ENCODE measurements at regions not wholly inside any gene's neighbourhood (a gene's known extent, or its start where the extent isn't known, plus 50 kb on each side); places are given as distances from the start of the nearest gene placed in this dataset.

DNA sequence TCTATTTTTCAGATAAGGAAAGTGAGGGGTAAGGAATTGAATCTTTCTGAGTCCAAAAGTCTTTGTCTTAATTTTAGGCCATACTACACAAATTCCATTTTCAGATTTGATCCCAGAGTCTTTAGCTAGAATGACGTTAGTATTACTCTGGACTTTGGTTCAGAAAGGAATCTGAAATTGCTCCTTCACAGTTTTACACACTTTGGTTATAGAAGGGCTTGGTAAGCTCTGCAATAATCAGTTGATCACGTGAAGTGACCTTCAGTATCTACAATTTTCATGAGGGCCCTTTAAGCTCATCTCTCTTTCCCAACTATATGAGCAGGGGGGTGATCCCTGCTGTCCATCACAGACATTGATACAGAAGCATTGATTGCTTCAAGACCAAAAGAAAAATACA lies 103.4 kb upstream of the ESRRG start:
- H3K27ac ChIP-seq: no peak overlapping the region
- no peak for DNase-seq

DNA sequence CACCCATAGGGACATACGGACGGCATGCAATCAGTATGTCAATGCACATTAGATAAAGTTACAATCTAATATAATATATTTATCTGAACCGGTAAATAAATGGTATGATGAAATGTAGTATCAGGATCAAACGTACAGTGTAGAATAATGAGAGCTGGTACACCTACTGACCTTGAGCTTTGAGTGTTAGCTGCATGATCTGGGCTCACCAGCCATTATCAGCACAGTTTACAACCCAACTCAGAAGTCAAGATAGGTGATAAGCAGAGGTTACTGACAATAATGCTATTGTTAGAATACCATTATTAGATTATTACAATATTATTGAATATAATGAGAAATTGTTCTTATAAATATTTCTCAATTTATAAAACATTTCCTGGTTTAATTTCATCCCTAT lies 103.0 kb upstream of the ESRRG start:
- Histone ChIP-seq H3K9me3 (no peaks in the 10 kb centered on the region), H3K4me1 (no peaks in the 10 kb centered on the region), H3K27me3 (no peaks in the 10 kb centered on the region), H3K4me3 (no peak overlapping the region), H3K27ac (no peak overlapping the region), H3K36me3 (no peaks in the 10 kb centered on the region)
- WGBS (ENCODE audit: insufficient coverage, low coverage, low lambda C conversion rate, missing lambda C conversion rate): 60% methylated on average over 4 of the region's 4 CpGs
- intact Hi-C loops (cut with DNase I): no loop called here
- DNase-seq (no peak), ATAC-seq (no peak)
- no peak for TF ChIP-seq POLR2A (IDR thresholded peaks at IDR 0.05)

More for the DNA sequence above, 103.4 kb upstream of the ESRRG start:
- TF ChIP-seq, protein P1, sequence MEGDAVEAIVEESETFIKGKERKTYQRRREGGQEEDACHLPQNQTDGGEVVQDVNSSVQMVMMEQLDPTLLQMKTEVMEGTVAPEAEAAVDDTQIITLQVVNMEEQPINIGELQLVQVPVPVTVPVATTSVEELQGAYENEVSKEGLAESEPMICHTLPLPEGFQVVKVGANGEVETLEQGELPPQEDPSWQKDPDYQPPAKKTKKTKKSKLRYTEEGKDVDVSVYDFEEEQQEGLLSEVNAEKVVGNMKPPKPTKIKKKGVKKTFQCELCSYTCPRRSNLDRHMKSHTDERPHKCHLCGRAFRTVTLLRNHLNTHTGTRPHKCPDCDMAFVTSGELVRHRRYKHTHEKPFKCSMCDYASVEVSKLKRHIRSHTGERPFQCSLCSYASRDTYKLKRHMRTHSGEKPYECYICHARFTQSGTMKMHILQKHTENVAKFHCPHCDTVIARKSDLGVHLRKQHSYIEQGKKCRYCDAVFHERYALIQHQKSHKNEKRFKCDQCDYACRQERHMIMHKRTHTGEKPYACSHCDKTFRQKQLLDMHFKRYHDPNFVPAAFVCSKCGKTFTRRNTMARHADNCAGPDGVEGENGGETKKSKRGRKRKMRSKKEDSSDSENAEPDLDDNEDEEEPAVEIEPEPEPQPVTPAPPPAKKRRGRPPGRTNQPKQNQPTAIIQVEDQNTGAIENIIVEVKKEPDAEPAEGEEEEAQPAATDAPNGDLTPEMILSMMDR (IDR thresholded peaks at IDR 0.05): no peak
- no peak for TF ChIP-seq POLR2A (IDR thresholded peaks at IDR 0.05)
- Histone ChIP-seq H3K36me3 (no peaks in the 10 kb centered on the region), H3K9me3 (no peaks in the 10 kb centered on the region), H3K4me1 (no peaks in the 10 kb centered on the region), H3K4me3 (no peak overlapping the region), H3K27me3 (no peaks in the 10 kb centered on the region)
- ATAC-seq: no peak
- 34% methylated on average over 2 of the region's 2 CpGs for WGBS (ENCODE audit: insufficient coverage, low coverage, low lambda C conversion rate, missing lambda C conversion rate)
- intact Hi-C loops (cut with DNase I): no loop called here

DNA sequence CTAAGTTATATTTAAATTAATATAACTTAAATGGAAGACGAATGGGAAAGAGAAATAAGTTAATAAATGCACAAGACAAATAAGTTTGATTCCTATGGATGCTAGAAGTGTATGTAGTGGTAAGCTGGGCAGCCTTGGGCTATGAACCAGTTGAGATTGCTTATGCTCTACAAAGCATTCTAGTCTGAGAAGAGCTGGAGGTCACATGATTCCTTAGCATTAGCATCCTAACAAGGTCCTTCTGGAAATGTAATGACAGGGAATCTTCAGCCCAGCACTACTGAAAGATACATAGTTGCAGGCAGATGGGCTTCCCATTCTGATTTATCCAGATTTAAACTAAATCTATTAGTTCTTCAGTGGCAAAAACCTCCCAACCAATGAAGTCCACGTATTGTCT lies 102.3 kb upstream of the ESRRG start:
- H3K27me3 ChIP-seq: no peaks in the 10 kb centered on the region
- ATAC-seq (no peak), DNase-seq (no peak)
- TF ChIP-seq, protein P1 (IDR thresholded peaks at IDR 0.05): no peak
- TF ChIP-seq POLR2A (IDR thresholded peaks at IDR 0.05): no peak
- no peaks in the 10 kb centered on the region for H3K36me3 ChIP-seq
- no peaks in the 10 kb centered on the region for H3K9me3 ChIP-seq
- no peaks in the 10 kb centered on the region for H3K4me1 ChIP-seq
- intact Hi-C loops (cut with DNase I): no loop called here
- H3K4me3 ChIP-seq: no peak overlapping the region
- WGBS (ENCODE audit: insufficient coverage, low coverage, low lambda C conversion rate, missing lambda C conversion rate): 37% methylated on average over 2 of the region's 2 CpGs
- H3K27ac ChIP-seq: no peak overlapping the region

DNA sequence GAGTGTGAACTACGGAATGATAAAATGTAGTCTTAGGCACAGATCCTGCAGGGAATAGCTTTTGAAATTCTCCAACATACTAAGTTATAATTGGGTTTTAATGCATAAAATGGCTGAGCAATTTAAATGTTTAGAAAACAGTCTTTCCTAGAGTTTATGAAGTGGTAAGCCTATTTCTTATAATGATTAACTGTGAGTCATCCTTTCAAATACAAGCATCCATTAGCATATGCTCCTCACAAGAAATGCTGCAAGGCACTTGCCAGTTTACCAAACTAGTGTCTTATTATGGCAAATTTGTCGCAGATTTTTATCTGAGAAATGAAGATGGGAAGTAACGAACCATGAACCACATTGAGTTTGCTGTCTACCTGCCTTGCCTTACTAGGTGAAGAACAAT lies 101.3 kb upstream of the ESRRG start:
- ATAC-seq (no peak), DNase-seq (no peak)
- Histone ChIP-seq H3K4me1 (no peaks in the 10 kb centered on the region), H3K36me3 (no peaks in the 10 kb centered on the region), H3K4me3 (no peak overlapping the region), H3K9me3 (no peaks in the 10 kb centered on the region), H3K27me3 (no peaks in the 10 kb centered on the region), H3K27ac (no peak overlapping the region)
- no peak for TF ChIP-seq POLR2A (IDR thresholded peaks at IDR 0.05)
- TF ChIP-seq, protein P1 (IDR thresholded peaks at IDR 0.05): no peak
- intact Hi-C loops (cut with DNase I): no loop called here
- 64% methylated on average over 3 of the region's 3 CpGs for WGBS (ENCODE audit: insufficient coverage, low coverage, low lambda C conversion rate, missing lambda C conversion rate)

DNA sequence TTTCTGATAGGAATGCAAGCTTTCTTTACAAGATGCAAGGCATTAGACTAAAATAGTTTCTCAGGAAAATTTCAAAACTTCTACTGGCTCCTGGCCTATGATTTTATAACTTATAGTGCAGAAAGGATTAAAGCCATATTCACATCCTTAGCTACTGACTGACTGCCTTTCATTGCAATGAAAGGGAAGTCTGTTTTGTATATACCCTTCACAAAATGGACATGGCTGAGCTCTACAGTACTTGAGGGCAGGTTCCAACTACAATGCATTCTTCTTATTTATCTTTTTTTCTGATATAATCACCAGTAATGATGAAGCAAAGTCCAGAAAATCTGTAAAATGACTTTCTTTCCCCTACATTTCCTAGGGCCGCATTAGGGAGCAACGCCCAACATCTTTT lies 100.5 kb upstream of the ESRRG start:
- H3K36me3 ChIP-seq: no peaks in the 10 kb centered on the region
- no peaks in the 10 kb centered on the region for H3K4me1 ChIP-seq
- 59% methylated on average over 2 of the region's 2 CpGs for WGBS (ENCODE audit: insufficient coverage, low coverage, low lambda C conversion rate, missing lambda C conversion rate)
- H3K27ac ChIP-seq: no peak overlapping the region
- TF ChIP-seq, protein P1 (IDR thresholded peaks at IDR 0.05): no peak
- no peak for TF ChIP-seq POLR2A (IDR thresholded peaks at IDR 0.05)
- no peaks in the 10 kb centered on the region for H3K9me3 ChIP-seq
- ATAC-seq (no peak), DNase-seq (no peak)
- no peak overlapping the region for H3K4me3 ChIP-seq
- H3K27me3 ChIP-seq: no peaks in the 10 kb centered on the region
- intact Hi-C loops (cut with DNase I): no loop called here
